GM21447 (cell line): ENCODE measurements at regions not wholly inside any gene's neighbourhood (a gene's known extent, or its start where the extent isn't known, plus 50 kb on each side); places are given as distances from the start of the nearest gene placed in this dataset.

Experiments
- ATAC-seq: cut with Tn5 transposase; IDR thresholded peaks from one replicate; pipeline ENCODE4 v1.9.1; 2021; ENCODE audit not compliant: unreplicated experiment

- ATAC-seq: no peak
These were observed 903.1 kb downstream of the BCL11B start for GRCh38 chr14:98368916-98369315.

DNA sequence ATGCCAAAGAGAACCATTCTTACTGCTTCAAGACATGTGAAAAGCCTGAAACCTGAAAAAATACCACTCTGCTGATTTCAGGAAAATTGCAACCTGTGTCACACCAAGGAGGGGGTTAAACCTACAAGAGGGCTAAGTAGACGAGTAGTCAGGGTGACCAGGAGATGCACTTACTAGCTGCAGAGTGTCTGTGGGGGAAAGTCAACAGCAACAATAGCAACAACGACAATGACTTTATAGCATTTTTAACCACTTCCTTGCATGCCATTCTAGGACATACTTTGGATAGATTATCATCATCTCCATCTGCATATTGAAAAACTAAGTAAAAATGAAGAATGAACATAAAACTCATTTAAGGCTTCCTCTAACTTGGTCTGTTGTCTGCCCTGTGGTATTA lies 902.7 kb downstream of the BCL11B start:
- no peak for ATAC-seq

DNA sequence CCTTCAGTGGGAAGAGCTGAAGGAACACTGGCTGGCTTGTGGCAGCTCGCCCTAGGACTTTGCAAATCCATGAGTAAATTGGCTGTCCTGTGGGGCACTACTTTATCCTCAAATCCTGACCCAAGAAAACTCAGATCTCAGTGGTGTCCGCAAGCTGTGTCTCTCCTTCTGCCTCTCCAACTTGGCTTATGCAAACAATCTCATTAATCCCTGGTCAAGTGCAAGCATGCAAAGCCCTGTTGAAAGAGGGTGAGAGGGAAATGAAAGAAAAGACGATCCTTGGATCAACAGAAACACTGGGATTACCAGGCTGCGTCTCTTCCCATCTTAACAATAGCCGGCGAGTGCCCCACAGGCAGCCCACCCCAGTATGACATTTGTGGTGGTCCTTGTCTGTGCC lies 901.6 kb downstream of the BCL11B start:
- ATAC-seq: no peak

- no peak for ATAC-seq
These were observed 900.9 kb downstream of the BCL11B start for GRCh38 chr14:98371141-98371540.

GRCh38 chr14:98374136-98374535 lies 897.9 kb downstream of the BCL11B start:
- ATAC-seq: no peak

- no peak for ATAC-seq
These were observed 896.4 kb downstream of the BCL11B start for GRCh38 chr14:98375566-98375965.

DNA sequence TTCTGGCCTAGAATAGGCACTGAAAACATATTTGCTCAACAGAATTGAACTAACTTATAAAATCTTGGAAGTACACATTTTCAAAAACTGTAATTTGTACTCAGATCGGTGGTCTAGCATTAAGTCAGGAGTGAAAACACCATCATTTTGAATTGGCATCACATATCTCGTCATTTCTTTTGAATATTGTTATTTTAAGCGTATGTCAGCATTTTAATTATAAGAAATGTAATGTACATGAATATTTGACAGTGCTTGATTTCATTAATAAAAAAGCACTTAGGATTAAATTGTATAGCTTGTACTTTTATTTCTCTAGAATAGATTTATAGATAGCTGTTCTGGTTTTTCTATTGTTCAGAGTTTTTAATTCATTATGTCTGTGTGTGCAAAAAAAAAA lies 892.2 kb downstream of the BCL11B start:
- ATAC-seq: no peak

- ATAC-seq: no peak
These were observed 889.3 kb downstream of the BCL11B start for GRCh38 chr14:98382662-98383061.

GRCh38 chr14:98385851-98386250 lies 886.1 kb downstream of the BCL11B start:
- ATAC-seq: no peak

- no peak for ATAC-seq
These were observed 880.9 kb downstream of the BCL11B start for GRCh38 chr14:98391061-98391460.

DNA sequence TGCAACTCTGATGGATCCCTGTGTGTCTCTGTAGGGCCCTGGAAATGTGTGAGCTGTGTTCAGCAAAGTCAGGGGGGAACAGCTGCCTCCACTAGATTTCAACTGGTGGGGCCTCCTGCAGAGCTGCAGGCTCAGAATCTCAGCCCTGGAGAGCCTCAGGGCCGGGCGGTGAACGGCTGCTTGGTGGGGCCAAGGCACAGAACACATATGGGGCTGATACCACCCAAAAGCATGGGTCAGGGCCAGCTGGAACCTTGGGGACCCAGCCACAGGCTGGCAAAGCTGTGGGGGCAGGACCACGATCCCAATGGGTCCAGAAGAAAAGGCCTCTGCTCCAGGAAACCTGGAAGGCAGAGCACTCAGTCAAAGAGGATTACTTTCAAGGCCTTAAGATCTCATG lies 878.5 kb downstream of the BCL11B start:
- ATAC-seq: no peak

- no peak for ATAC-seq
These were observed 867.2 kb downstream of the BCL11B start for GRCh38 chr14:98404811-98405210.

DNA sequence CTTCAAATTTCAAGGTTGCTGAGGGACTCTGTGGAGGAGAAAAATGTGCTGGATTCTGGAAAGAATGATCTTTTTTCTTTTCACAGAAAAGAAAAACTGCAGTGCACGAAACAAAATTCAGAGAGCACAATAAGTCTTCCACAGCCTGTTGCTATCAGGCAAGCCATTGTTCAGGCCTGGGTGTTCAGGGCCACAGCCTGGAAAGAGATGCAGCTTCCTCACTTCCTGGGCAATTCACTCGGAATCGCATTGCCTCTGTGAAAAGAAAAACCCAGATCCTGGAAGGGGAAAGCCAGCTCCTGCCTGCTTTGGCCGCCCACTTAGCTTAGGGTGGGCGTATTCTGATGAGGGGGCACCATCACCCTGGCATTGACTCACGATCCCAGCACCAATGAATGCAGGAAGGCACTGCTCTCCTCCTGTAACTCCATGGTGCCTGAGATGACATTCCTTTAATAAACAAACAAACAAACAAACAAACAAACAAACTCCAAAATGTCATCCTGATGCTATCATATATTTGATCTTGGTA lies 863.9 kb downstream of the BCL11B start:
- ATAC-seq: no peak

DNA sequence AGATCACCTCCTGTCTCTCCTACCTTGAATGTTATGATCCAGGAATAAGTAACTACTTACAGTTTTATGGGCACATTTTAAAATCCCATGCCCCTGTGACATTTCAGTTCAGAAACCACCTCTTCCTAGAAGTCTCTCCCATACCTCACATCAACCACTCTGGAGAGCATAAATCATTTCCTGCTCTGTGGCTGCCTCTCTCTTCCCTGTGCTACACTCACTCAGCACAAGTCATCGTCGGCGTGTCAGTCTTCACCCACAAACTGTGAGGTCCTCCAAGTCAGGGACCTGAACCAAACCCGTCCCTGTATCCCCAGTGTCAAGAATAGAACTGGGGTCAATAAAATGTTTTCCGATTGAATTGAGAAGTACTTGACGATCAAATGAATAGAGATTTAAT lies 863.3 kb downstream of the BCL11B start:
- ATAC-seq: no peak

- no peak for ATAC-seq
These were observed 860.8 kb downstream of the BCL11B start for GRCh38 chr14:98411154-98411553.

DNA sequence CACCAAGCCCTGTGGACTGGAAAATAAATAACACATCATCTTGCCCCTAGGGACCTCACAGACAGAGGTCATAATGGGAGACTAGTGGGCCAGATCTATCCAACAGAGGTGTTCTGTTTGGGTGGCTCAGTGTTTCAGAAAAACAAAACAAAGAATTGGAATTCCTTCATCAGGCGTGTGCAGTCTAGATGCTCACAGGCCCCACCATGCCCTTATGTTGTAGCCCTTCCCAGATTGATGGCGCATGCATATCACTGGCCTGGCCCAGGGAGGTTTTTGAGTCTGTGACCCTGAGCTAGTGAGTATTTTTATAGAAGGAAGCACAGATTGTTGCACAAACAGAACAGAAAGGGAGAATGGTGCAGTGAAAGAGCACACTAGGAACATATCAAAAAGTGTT lies 859.6 kb downstream of the BCL11B start:
- no peak for ATAC-seq

DNA sequence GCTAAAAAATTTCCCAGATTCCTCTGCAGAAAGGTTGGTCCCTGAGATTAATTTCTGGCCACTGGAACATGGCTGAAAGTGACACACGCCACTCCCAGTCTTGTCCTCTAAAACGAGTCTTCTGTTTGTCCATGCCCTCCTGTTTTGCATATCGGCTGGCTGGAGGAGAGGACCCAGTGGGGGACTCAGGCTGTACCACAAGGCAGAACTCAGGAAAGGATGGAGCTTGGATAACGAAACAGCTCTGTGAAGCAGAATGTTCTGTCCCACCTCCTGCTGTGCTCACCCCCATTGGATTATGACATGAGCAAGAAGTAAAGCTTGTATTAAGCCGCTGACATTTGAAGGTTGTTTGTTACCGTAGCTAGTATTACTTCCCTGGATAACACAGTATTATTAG lies 856.2 kb downstream of the BCL11B start:
- no peak for ATAC-seq

DNA sequence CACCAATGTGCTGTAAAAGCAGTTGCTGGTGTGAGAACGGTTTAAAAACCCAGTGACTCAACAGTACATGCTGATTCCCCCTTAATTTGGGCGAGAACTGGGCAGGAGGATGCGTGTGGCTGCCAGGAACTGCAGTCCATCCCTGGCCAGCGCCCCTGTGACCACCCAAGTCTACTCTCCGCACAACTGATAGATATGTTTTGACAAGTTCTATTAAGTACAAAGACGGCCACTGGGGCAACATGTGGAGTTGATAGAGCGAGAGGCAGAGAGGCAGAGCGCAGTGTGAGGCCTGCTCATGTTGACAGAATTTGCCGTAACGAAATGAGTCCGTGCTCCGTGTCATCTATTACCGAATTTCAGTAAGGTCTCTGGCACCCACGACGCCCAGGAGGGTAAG lies 855.0 kb downstream of the BCL11B start:
- no peak for ATAC-seq

DNA sequence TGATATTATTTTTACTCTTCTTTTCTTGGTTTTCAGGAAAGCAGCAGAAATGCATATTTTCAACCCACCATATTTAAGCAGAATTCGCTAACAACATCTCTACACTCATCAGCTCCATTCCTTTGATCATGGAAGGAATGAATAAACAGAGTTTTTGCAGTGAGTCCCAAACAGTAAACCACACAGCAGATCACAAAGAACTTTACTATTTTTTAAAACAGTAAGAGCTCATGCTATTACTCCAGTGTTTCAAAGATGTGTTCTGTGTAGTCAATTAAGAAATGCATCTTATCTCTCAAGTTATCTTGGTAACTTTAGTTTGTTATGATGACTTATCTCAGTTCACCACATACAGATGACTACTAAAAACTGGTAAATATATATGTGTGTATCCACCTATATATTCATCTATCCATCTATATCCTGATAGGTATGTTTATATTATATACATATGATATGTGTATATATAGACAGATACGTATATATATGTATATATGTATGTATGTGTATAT lies 843.5 kb downstream of the BCL11B start:
- ATAC-seq: no peak

GRCh38 chr14:98433436-98433835 lies 838.6 kb downstream of the BCL11B start:
- no peak for ATAC-seq

DNA sequence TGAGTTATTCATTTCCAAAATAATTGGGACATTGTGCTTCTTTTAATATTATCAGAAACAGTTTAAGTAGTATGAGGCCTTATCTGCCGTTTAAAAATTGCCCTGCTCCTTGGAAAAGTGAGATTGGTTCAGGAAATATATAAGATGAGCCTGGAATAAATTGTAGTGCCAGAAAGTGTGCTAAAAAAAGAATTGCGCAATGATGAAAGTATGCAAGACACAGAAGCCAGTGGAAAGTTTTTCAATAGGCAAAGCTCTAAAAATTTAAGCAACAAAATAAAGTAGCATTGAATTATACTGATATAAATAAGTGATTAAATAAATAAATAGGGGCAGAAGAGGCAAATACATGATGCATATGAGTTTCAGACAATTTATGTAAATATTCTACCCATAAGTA lies 834.9 kb downstream of the BCL11B start:
- ATAC-seq: no peak

- no peak for ATAC-seq
These were observed 827.9 kb downstream of the BCL11B start for GRCh38 chr14:98444077-98444476.

GRCh38 chr14:98445718-98446117 lies 826.3 kb downstream of the BCL11B start:
- ATAC-seq: no peak

DNA sequence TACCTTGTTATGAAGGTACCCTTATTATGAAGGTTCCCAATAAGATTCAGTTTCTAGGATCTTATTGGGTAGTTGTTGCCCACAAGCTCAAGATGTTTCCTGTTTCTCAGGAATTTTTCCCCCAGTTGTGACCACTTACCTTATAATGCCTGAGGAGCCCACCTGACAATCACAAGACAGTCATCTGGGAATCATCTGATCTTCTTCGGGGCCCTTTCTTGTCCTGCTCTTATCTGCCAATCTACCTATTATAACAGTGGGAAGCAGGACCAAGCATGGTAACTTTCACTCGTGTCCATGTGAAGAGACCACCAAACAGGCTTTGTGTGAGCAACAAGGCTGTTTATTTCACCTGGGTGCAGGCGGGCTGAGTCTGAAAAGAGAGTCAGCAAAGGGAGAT lies 825.5 kb downstream of the BCL11B start:
- ATAC-seq: no peak
